ENCODE measurements at regions not wholly inside any gene's neighbourhood (a gene's known extent, or its start where the extent isn't known, plus 50 kb on each side); places are given as distances from the start of the nearest gene placed in this dataset.

DNA sequence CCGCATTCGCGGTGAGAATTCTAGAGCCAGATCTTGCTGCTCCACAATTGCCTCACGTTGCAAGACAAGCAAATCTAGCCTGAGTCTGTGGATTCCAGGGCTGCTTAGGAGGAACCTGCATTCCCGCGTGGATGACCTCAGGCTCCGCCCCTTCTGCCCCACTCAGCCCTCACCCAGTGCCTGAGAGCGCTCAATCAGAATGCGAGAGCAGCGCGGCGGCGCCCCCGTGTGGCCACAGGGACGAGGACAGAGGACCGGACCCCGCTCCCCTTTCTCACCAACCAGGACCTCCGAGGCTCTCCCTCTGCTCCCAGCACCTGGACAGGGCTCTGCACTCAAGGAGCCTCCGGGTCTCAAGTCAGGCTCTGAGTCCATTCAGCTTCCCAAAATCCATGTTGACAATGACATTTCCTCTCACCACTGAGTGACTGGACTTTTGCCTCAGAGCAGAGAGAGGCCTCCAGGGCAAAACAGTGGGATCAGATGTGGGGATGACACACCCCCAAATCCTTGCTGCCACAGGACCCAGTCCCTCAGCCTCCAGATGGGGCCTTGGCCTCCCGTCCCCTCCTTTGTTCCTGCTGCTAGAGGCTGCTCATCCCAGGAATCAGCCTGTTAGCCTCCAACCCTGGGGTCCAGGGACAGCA, 52.0 kb downstream of the RPP21 start:
- Histone ChIP-seq H3K9me3 (ENCODE audit: control insufficient read depth, low read length) (no peaks in the 10 kb centered on the region), H3K4me1 (ENCODE audit: control insufficient read depth, insufficient read depth, low read length) (no peaks in the 10 kb centered on the region), H3K36me3 (ENCODE audit: control insufficient read depth, insufficient read depth, low read length, severe bottlenecking) (no peaks in the 10 kb centered on the region), H3K9ac (ENCODE audit: low read length) (no peak overlapping the region), H3K4me3 (ENCODE audit: low read length) (no peak overlapping the region), H3K27me3 (replicated peaks; ENCODE audit: control insufficient read depth, insufficient read depth, low read length) (peaks cover 45% of the 10 kb centered on the region)
- peak; percentile 90 for DNase-seq (ENCODE audit: low read depth)

DNA sequence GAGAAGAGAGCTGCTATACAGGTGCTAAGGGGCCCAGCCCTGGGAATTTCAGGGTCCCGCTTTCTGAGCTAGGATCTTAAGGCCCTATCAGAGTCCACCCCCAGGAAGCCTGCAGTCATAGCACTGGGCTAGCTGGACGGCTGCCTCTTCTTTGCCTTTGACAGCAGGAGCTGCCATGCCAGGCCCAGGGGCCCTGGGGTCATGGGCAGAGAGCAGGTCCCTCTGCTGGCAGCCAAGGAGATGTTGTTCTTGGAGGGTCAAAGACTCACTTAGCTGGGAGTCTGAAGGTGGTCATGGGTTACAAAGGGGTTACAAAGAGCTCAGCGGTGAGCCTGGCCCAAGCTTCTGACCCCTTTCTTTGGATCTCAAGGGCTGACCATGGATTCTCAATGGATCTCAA, 52.7 kb downstream of the RPP21 start:
- no peak overlapping the region for H3K4me3 ChIP-seq (ENCODE audit: low read length)
- no peaks in the 10 kb centered on the region for H3K4me1 ChIP-seq (ENCODE audit: control insufficient read depth, insufficient read depth, low read length)
- H3K36me3 ChIP-seq (ENCODE audit: control insufficient read depth, insufficient read depth, low read length, severe bottlenecking), result no peaks in the 10 kb centered on the region
- peaks cover 41% of the 10 kb centered on the region for H3K27me3 ChIP-seq (replicated peaks; ENCODE audit: control insufficient read depth, insufficient read depth, low read length)
- no peak for DNase-seq (ENCODE audit: low read depth)
- H3K9me3 ChIP-seq (ENCODE audit: control insufficient read depth, low read length), result no peaks in the 10 kb centered on the region
- no peak overlapping the region for H3K9ac ChIP-seq (ENCODE audit: low read length)

DNA sequence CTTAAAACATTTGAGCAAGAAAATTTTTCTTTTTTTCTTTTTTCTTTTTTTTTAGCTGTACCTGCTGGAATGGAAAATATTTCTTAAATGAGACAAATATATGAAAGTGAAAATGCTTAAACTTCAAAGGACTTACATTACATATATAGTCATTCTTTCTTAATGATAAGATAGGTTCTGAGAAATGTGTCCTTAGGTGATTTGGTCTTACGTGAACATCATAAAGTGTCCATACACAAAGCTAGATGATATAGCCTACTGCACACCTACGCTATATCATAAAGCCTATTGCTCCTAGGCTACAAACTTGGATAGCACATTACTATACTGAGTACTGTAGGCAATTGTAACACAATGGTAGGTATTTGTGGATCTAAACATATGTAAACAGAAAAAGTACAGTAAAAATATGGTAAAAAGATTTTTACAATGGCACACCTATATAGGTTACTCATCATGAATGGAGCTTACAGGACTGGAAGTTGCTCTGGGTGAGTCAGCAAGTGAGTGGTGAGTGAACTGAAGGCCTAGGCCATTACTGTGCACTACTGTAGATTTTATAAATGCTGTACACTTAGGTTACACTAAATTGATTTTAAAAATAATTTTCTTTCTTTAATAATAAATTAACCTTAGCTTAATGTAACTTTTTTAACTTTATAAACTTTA, 54.6 kb downstream of the RPP21 start:
- no peaks in the 10 kb centered on the region for H3K9me3 ChIP-seq (ENCODE audit: control insufficient read depth, low read length)
- no peak overlapping the region for H3K4me3 ChIP-seq (ENCODE audit: low read length)
- H3K4me1 ChIP-seq (ENCODE audit: control insufficient read depth, insufficient read depth, low read length), result no peaks in the 10 kb centered on the region
- H3K27me3 ChIP-seq (replicated peaks; ENCODE audit: control insufficient read depth, insufficient read depth, low read length), result peaks cover 44% of the 10 kb centered on the region
- H3K9ac ChIP-seq (ENCODE audit: low read length), result no peak overlapping the region
- DNase-seq (ENCODE audit: low read depth), result no peak
- no peaks in the 10 kb centered on the region for H3K36me3 ChIP-seq (ENCODE audit: control insufficient read depth, insufficient read depth, low read length, severe bottlenecking)

DNA sequence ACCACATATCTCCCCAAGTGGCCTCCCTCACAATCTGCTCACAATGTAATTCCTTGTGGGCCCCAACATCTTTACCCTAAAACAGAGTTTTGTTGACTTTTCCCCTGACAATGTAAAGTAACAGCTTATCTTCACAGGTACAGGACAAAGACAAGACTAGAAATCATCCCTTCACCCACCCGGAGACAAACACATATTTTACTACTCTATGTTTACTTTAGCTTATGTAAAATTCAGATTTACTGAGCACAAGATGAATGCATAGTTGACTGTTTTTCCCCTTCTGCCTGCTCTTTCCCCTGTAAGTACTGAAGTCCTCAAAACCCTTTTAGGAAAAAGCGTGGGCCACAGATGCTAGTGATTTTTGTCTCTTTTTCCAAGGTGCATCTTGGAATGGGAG, 61.0 kb downstream of the RPP21 start:
- Histone ChIP-seq H3K27me3 (replicated peaks; ENCODE audit: control insufficient read depth, insufficient read depth, low read length) (peaks cover 60% of the 10 kb centered on the region), H3K9me3 (ENCODE audit: control insufficient read depth, low read length) (peaks cover 18% of the 10 kb centered on the region), H3K4me1 (ENCODE audit: control insufficient read depth, insufficient read depth, low read length) (no peaks in the 10 kb centered on the region), H3K9ac (ENCODE audit: low read length) (no peak overlapping the region), H3K4me3 (ENCODE audit: low read length) (no peak overlapping the region), H3K36me3 (ENCODE audit: control insufficient read depth, insufficient read depth, low read length, severe bottlenecking) (no peaks in the 10 kb centered on the region)
- DNase-seq (ENCODE audit: low read depth), result no peak

DNA sequence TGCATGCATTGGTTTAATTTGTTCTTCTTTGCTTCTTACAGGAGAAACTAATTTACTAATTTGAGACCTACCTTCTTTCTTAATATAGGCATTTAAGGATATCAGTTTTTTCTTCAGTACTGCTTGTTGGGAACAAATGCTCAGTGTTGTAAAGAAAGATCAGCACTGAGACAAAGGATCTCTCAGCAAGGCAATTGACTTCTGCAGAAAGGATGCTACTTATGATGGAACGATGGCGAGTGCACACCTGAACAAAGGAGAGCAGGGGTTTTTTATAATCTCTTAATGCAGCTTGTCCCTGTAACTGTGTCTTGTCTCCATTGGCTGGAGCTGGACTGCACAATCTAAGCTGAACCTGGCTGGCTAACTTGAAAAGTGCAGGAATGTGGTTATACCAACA, 64.2 kb downstream of the RPP21 start:
- Histone ChIP-seq H3K27me3 (replicated peaks; ENCODE audit: control insufficient read depth, insufficient read depth, low read length) (peaks cover 76% of the 10 kb centered on the region), H3K9ac (ENCODE audit: low read length) (no peak overlapping the region)
- DNase-seq (ENCODE audit: low read depth), result no peak

DNA sequence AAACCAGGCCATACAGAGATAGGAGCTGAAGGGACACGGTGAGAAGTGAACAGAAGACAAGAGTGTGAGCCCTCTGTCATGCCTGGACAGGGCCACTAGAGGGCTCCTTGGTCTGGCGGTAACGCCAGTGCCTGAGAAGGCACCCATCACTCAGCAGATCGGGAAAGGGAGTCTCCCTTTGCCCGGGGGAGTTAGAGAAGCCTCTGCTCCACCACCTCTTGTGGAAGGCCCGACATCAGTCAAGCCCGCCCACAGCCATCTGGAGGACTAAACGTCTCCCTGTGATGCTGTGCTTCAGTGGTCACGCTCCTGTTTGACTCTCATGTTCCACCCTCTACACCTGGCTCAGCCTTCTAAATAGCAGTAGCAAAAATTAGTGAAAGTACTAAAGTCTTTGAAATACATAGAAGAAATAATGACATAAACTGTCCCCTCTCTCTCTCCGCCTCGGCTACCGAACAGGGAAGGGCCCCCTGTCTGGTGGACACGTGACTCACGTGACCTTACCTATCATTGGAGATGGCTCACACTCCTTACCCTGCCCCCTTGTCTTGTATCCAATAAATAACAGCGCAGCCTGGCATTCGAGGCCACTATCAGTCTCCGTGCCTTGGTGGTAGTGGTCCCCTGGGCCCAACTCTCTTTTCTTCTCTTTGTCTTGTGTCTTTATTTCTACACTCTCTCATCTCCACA, 66.7 kb downstream of the RPP21 start:
- Histone ChIP-seq H3K9me3 (ENCODE audit: control insufficient read depth, low read length) (peaks cover 23% of the 10 kb centered on the region), H3K4me3 (ENCODE audit: low read length) (no peak overlapping the region), H3K27me3 (replicated peaks; ENCODE audit: control insufficient read depth, insufficient read depth, low read length) (peaks cover 68% of the 10 kb centered on the region), H3K4me1 (ENCODE audit: control insufficient read depth, insufficient read depth, low read length) (no peaks in the 10 kb centered on the region), H3K9ac (ENCODE audit: low read length) (no peak overlapping the region), H3K36me3 (ENCODE audit: control insufficient read depth, insufficient read depth, low read length, severe bottlenecking) (no peaks in the 10 kb centered on the region)
- DNase-seq (ENCODE audit: low read depth), result peak; percentile 71

More for the DNA sequence above, 64.2 kb downstream of the RPP21 start:
- Histone ChIP-seq H3K36me3 (ENCODE audit: control insufficient read depth, insufficient read depth, low read length, severe bottlenecking) (no peaks in the 10 kb centered on the region), H3K9me3 (ENCODE audit: control insufficient read depth, low read length) (peaks cover 23% of the 10 kb centered on the region), H3K4me1 (ENCODE audit: control insufficient read depth, insufficient read depth, low read length) (no peaks in the 10 kb centered on the region), H3K4me3 (ENCODE audit: low read length) (no peak overlapping the region)

DNA sequence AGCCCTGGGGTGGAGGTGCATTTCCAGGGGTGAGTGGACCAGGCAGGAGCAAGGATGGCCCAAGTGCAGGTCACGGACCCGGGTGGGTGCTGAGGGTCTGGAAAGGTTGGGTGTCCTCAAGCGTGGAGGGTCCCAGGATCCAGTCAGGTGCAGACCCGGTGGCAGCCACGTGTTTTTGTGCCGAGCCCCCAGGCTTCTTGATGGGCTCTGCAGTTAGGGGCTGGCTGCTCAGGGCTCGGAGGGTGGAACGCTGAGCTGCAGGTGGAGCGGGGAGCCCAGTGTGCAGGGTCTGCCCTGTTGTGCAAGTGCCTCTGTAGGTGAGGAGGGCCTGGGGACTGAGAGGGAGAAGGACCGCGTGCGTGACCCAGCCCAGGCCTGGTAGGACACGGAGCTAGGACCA, 70.9 kb upstream of the HLA-E start:
- no peak for DNase-seq (ENCODE audit: low read depth)
- Histone ChIP-seq H3K9ac (ENCODE audit: low read length) (no peak overlapping the region), H3K36me3 (ENCODE audit: control insufficient read depth, insufficient read depth, low read length, severe bottlenecking) (no peaks in the 10 kb centered on the region), H3K27me3 (replicated peaks; ENCODE audit: control insufficient read depth, insufficient read depth, low read length) (peaks cover 60% of the 10 kb centered on the region), H3K4me3 (ENCODE audit: low read length) (no peak overlapping the region), H3K9me3 (ENCODE audit: control insufficient read depth, low read length) (peaks cover 5% of the 10 kb centered on the region), H3K4me1 (ENCODE audit: control insufficient read depth, insufficient read depth, low read length) (no peaks in the 10 kb centered on the region)

DNA sequence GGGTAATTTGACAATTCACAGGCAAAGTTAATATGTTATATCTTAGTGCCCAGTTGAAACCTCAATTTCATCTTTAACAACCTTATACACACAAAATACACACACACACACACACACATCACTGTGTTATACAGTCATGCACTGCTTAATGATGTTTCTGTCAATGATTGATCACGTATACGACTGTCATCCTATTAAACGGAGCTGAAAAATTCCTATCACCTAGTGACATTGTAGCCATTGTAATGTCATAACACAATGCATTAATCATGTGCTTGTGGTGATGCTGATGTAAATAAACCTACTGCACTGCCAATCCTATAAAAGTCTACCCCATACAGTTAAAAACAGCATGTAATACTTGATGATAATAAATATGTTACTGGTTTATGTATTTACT, 64.8 kb upstream of the HLA-E start:
- peaks cover 41% of the 10 kb centered on the region for H3K27me3 ChIP-seq (replicated peaks; ENCODE audit: control insufficient read depth, insufficient read depth, low read length)
- no peaks in the 10 kb centered on the region for H3K36me3 ChIP-seq (ENCODE audit: control insufficient read depth, insufficient read depth, low read length, severe bottlenecking)
- H3K9me3 ChIP-seq (ENCODE audit: control insufficient read depth, low read length), result peaks cover 19% of the 10 kb centered on the region
- no peak for DNase-seq (ENCODE audit: low read depth)
- no peak overlapping the region for H3K9ac ChIP-seq (ENCODE audit: low read length)
- no peaks in the 10 kb centered on the region for H3K4me1 ChIP-seq (ENCODE audit: control insufficient read depth, insufficient read depth, low read length)
- H3K4me3 ChIP-seq (ENCODE audit: low read length), result no peak overlapping the region

Data from adipocyte (in vitro differentiated cells).